ENCODE measurements at regions not wholly inside any gene's neighbourhood (a gene's known extent, or its start where the extent isn't known, plus 50 kb on each side); places are given as distances from the start of the nearest gene placed in this dataset.

GRCh38 chr21:15264084-15264665, 199.4 kb upstream of the NRIP1 start:
- Histone ChIP-seq H3K79me2 (ENCODE audit: insufficient read depth, low read depth, low read length) (no peaks in the 10 kb centered on the region), H3K4me3 (ENCODE audit: low read depth, low read length, poor library complexity, severe bottlenecking) (no peak overlapping the region), H2AFZ (ENCODE audit: low read length) (no peak overlapping the region), H3K4me1 (ENCODE audit: insufficient read depth, low read length, poor library complexity, severe bottlenecking) (no peaks in the 10 kb centered on the region), H3K36me3 (ENCODE audit: insufficient read depth, low read length) (no peaks in the 10 kb centered on the region), H3K27ac (ENCODE audit: low read depth, low read length, poor library complexity, severe bottlenecking) (no peak overlapping the region), H3K9me2 (ENCODE audit: insufficient read depth, low read length) (no peaks in the 10 kb centered on the region), H4K20me1 (ENCODE audit: insufficient read depth, low read length) (no peaks in the 10 kb centered on the region), H3K9me3 (ENCODE audit: low read length) (no peaks in the 10 kb centered on the region), H3K4me2 (ENCODE audit: low read length) (no peak overlapping the region)
- CTCF ChIA-PET (ENCODE audit: unreplicated experiment): no interaction called here
- DNase-seq (ENCODE audit: low spot score): no peak
- BruUV-seq (replicated peaks): no TSS peak
- TF ChIP-seq CTCF (conservative IDR thresholded peaks at IDR 0.05; ENCODE audit: low read length) (no peak), EZH2phosphoT487 (IDR thresholded peaks at IDR 0.05; ENCODE audit: borderline replicate concordance, low read depth, low read length) (no peak)
- intact Hi-C loops (cut with micrococcal nuclease; ENCODE audit: unreplicated experiment): no loop called here
- POLR2A ChIA-PET: no interaction called here

GRCh38 chr21:15272171-15272570, 207.4 kb upstream of the NRIP1 start:
- Histone ChIP-seq H3K27ac (ENCODE audit: low read depth, low read length, poor library complexity, severe bottlenecking) (no peak overlapping the region), H3K4me2 (ENCODE audit: low read length) (no peak overlapping the region), H3K36me3 (ENCODE audit: insufficient read depth, low read length) (no peaks in the 10 kb centered on the region), H3K4me1 (ENCODE audit: insufficient read depth, low read length, poor library complexity, severe bottlenecking) (no peaks in the 10 kb centered on the region), H2AFZ (ENCODE audit: low read length) (no peak overlapping the region), H3K79me2 (ENCODE audit: insufficient read depth, low read depth, low read length) (no peaks in the 10 kb centered on the region), H3K9me3 (ENCODE audit: low read length) (no peaks in the 10 kb centered on the region), H3K9me2 (ENCODE audit: insufficient read depth, low read length) (no peaks in the 10 kb centered on the region), H4K20me1 (ENCODE audit: insufficient read depth, low read length) (no peaks in the 10 kb centered on the region), H3K4me3 (ENCODE audit: low read depth, low read length, poor library complexity, severe bottlenecking) (no peak overlapping the region)
- intact Hi-C loops (cut with micrococcal nuclease; ENCODE audit: unreplicated experiment): no loop called here
- CTCF ChIA-PET (ENCODE audit: unreplicated experiment): no interaction called here
- BruUV-seq (replicated peaks): no TSS peak
- TF ChIP-seq CTCF (conservative IDR thresholded peaks at IDR 0.05; ENCODE audit: low read length) (no peak), EZH2phosphoT487 (IDR thresholded peaks at IDR 0.05; ENCODE audit: borderline replicate concordance, low read depth, low read length) (no peak)
- POLR2A ChIA-PET: no interaction called here
- no peak for DNase-seq (ENCODE audit: low spot score)

GRCh38 chr21:15272591-15272990, 207.8 kb upstream of the NRIP1 start:
- H4K20me1 ChIP-seq (ENCODE audit: insufficient read depth, low read length): no peaks in the 10 kb centered on the region
- no peaks in the 10 kb centered on the region for H3K9me2 ChIP-seq (ENCODE audit: insufficient read depth, low read length)
- no peak for DNase-seq (ENCODE audit: low spot score)
- no peaks in the 10 kb centered on the region for H3K4me1 ChIP-seq (ENCODE audit: insufficient read depth, low read length, poor library complexity, severe bottlenecking)
- H3K4me3 ChIP-seq (ENCODE audit: low read depth, low read length, poor library complexity, severe bottlenecking): no peak overlapping the region
- POLR2A ChIA-PET: no interaction called here
- no peak overlapping the region for H2AFZ ChIP-seq (ENCODE audit: low read length)
- intact Hi-C loops (cut with micrococcal nuclease; ENCODE audit: unreplicated experiment): no loop called here
- BruUV-seq (replicated peaks): no TSS peak
- no peak overlapping the region for H3K4me2 ChIP-seq (ENCODE audit: low read length)
- H3K9me3 ChIP-seq (ENCODE audit: low read length): no peaks in the 10 kb centered on the region
- H3K79me2 ChIP-seq (ENCODE audit: insufficient read depth, low read depth, low read length): no peaks in the 10 kb centered on the region
- CTCF ChIA-PET (ENCODE audit: unreplicated experiment): no interaction called here
- H3K27ac ChIP-seq (ENCODE audit: low read depth, low read length, poor library complexity, severe bottlenecking): no peak overlapping the region
- no peaks in the 10 kb centered on the region for H3K36me3 ChIP-seq (ENCODE audit: insufficient read depth, low read length)
- TF ChIP-seq EZH2phosphoT487 (IDR thresholded peaks at IDR 0.05; ENCODE audit: borderline replicate concordance, low read depth, low read length) (no peak), CTCF (conservative IDR thresholded peaks at IDR 0.05; ENCODE audit: low read length) (no peak)

Data from OCI-LY7 (cell line).